ENCODE measurements at regions not wholly inside any gene's neighbourhood (a gene's known extent, or its start where the extent isn't known, plus 50 kb on each side); places are given as distances from the start of the nearest gene placed in this dataset.

GRCh38 chr12:102781117-102781516, 135.9 kb downstream of the PAH start:
- Histone ChIP-seq H3K18ac (ENCODE audit: extremely low read depth, low read length) (no peak overlapping the region), H3K4me1 (replicated peaks in 1 of 4; ENCODE audit: control insufficient read depth in 3 of 4, insufficient read depth in 4 of 4, low read length in 3 of 4) (no peaks in the 10 kb centered on the region), H3K23me2 (ENCODE audit: low read depth, low read length) (no peaks in the 10 kb centered on the region), H3K4me3 (ENCODE audit: extremely low read depth in 1 of 4, insufficient read depth in 2 of 4, low read depth in 3 of 4, low read length in 4 of 4) (no peak overlapping the region), H2BK15ac (ENCODE audit: low read length) (no peak overlapping the region), H3K23ac (ENCODE audit: insufficient read length) (no peak overlapping the region), H3K36me3 (ENCODE audit: control insufficient read depth in 2 of 4, insufficient read depth in 4 of 4, low read length in 3 of 4) (no peaks in the 10 kb centered on the region), H3K56ac (replicated peaks; ENCODE audit: insufficient read length, low read depth, low read length) (no peak overlapping the region), H3K27me3 (replicated peaks in 1 of 4; ENCODE audit: control insufficient read depth in 3 of 4, extremely low read depth in 1 of 4, insufficient read depth in 3 of 4, low read length in 3 of 4) (no peaks in the 10 kb centered on the region), H2AK5ac (ENCODE audit: low read depth, low read length) (no peak overlapping the region), H3K79me2 (ENCODE audit: control insufficient read depth in 1 of 2, insufficient read depth in 2 of 2, low read length in 2 of 2) (no peaks in the 10 kb centered on the region), H2BK12ac (ENCODE audit: low read depth, low read length) (no peak overlapping the region), H3K27ac (ENCODE audit: low read depth, low read length) (no peak overlapping the region), H4K20me1 (replicated peaks in 1 of 2; ENCODE audit: control insufficient read depth in 1 of 2, insufficient read depth in 2 of 2, low read length in 2 of 2) (no peaks in the 10 kb centered on the region), H3K9me3 (ENCODE audit: insufficient read depth in 2 of 2, low read depth in 1 of 2, low read length in 1 of 2) (no peaks in the 10 kb centered on the region), H4K91ac (replicated peaks; ENCODE audit: insufficient read length, low read length) (no peak overlapping the region), H2BK20ac (ENCODE audit: low read length) (no peak overlapping the region), H2AFZ (ENCODE audit: low read length) (no peak overlapping the region), H3K79me1 (ENCODE audit: low read depth, low read length) (no peaks in the 10 kb centered on the region), H4K8ac (ENCODE audit: extremely low read depth, insufficient read depth, low read length) (no peak overlapping the region), H3K4ac (replicated peaks; ENCODE audit: insufficient read length, low read depth, low read length) (no peak overlapping the region), H2BK5ac (ENCODE audit: low read depth, low read length) (no peak overlapping the region), H3K4me2 (ENCODE audit: insufficient read depth in 1 of 2, low read depth in 2 of 2, low read length in 2 of 2) (no peak overlapping the region), H3K9ac (replicated peaks in 1 of 4; ENCODE audit: extremely low read depth in 1 of 4, low read depth in 3 of 4, low read length in 3 of 4) (no peak overlapping the region), H3K14ac (ENCODE audit: insufficient read length) (no peak overlapping the region), H2BK120ac (replicated peaks; ENCODE audit: low read depth, low read length) (no peak overlapping the region), H4K5ac (ENCODE audit: insufficient read length, low read depth, low read length) (no peak overlapping the region)
- DNase-seq (ENCODE audit: low read depth in 1 of 2, low spot score in 2 of 2) (no peak), FAIRE-seq (no peak)
- CTCF ChIA-PET (ENCODE audit: partially characterized antibody) = interaction anchor here (0.7 to 0.9 kb wide), 2 partner anchors 30 to 279 kb away, joined by 3 to 4 read pairs; no protein-coding TSS in a partner anchor
- TF ChIP-seq ZNF274 (IDR thresholded peaks at IDR 0.05; ENCODE audit: borderline replicate concordance, extremely low read depth, low read length) = no peak
- no peak for TF ChIP-seq BACH1 (IDR thresholded peaks at IDR 0.05; ENCODE audit: low read length)
- TF ChIP-seq CEBPB (IDR thresholded peaks at IDR 0.05; ENCODE audit: low read depth, low read length) = no peak
- TF ChIP-seq, protein P1, sequence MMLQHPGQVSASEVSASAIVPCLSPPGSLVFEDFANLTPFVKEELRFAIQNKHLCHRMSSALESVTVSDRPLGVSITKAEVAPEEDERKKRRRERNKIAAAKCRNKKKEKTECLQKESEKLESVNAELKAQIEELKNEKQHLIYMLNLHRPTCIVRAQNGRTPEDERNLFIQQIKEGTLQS (IDR thresholded peaks at IDR 0.05; ENCODE audit: insufficient read depth, low read depth, low read length) = no peak
- no peak for TF ChIP-seq EGR1 (IDR thresholded peaks at IDR 0.05; ENCODE audit: borderline replicate concordance, low read depth, low read length)
- no peak for TF ChIP-seq RNF2 (IDR thresholded peaks at IDR 0.05; ENCODE audit: borderline replicate concordance, low read depth, low read length, missing control alignments, poor library complexity, severe bottlenecking)
- POLR2A ChIA-PET (ENCODE audit: partially characterized antibody) = no interaction called here

Measured in H1 (cell line).